GM10248 (cell line): ENCODE measurements at regions not wholly inside any gene's neighbourhood (a gene's known extent, or its start where the extent isn't known, plus 50 kb on each side); places are given as distances from the start of the nearest gene placed in this dataset.
"Not testable (repeated sequence)": the region's sequence is repeated elsewhere in the genome, so short reads cannot be mapped to it uniquely, and the experiment has no call there.

Experiments used
- CTCF ChIA-PET: fragments of 300-600 bp; sonication (Branson Sonifier 250); formaldehyde crosslinking; extraction: SDS; loops from one replicate; lab custom pipeline; 2021; ENCODE audit warnings: antibody characterized with exemption; lab: Yijun Ruan, JAX
- POLR2A ChIA-PET: fragments of 350-650 bp; sonication (Branson Sonifier 250); formaldehyde crosslinking; extraction: SDS; loops from one replicate; lab custom pipeline; 2020; ENCODE audit warnings: antibody characterized with exemption; lab: Yijun Ruan, JAX
- DNase-seq: peaks from one replicate; pipeline ENCODE4 v3.0.0; 2012; ENCODE audit errors: extremely low spot score
- TF ChIP-seq, protein P1 (sequence below): IDR thresholded peaks from 2 replicates; pipeline ENCODE4 v1.5.1; 2012; ENCODE audit warnings: mild to moderate bottlenecking, low read depth; ENCODE audit errors: extremely low read depth, missing control alignments, control extremely low read depth

GRCh38 chr6:135616655-135617054 is 119.1 kb upstream of the AHI1 start:
- CTCF ChIA-PET: interaction anchor here (1.3 kb wide), 1 partner anchor 13 kb away, joined by 4 read pairs; no protein-coding TSS in a partner anchor
- TF ChIP-seq, protein P1, sequence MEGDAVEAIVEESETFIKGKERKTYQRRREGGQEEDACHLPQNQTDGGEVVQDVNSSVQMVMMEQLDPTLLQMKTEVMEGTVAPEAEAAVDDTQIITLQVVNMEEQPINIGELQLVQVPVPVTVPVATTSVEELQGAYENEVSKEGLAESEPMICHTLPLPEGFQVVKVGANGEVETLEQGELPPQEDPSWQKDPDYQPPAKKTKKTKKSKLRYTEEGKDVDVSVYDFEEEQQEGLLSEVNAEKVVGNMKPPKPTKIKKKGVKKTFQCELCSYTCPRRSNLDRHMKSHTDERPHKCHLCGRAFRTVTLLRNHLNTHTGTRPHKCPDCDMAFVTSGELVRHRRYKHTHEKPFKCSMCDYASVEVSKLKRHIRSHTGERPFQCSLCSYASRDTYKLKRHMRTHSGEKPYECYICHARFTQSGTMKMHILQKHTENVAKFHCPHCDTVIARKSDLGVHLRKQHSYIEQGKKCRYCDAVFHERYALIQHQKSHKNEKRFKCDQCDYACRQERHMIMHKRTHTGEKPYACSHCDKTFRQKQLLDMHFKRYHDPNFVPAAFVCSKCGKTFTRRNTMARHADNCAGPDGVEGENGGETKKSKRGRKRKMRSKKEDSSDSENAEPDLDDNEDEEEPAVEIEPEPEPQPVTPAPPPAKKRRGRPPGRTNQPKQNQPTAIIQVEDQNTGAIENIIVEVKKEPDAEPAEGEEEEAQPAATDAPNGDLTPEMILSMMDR: no peak
- POLR2A ChIA-PET: no interaction called here
- no peak for DNase-seq

DNA sequence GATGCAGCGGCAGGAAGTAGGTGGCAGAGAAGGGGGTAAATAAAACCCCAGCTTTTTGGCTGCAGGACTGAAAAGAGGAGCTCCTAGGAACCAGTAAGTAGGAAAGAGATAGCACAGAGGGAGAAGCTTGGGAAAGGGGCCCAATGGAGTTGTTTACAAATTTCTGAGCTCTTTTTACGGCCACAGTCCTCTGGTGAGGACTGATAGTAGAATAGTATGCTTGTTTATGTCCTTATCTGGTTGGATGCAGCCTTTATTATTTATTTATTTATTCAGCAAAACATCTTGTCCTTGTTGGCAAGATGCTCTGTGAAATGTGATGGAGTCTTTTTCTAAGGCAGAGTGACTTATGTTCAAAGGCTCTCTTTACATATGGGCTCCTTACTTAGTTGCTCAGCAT is 119.7 kb upstream of the AHI1 start:
- CTCF ChIA-PET: interaction anchor here (1.2 to 1.3 kb wide), 2 partner anchors 13 to 17 kb away, joined by 3 to 4 read pairs; no protein-coding TSS in a partner anchor
- POLR2A ChIA-PET: no interaction called here
- DNase-seq: no peak
- TF ChIP-seq, protein P1: no peak

DNA sequence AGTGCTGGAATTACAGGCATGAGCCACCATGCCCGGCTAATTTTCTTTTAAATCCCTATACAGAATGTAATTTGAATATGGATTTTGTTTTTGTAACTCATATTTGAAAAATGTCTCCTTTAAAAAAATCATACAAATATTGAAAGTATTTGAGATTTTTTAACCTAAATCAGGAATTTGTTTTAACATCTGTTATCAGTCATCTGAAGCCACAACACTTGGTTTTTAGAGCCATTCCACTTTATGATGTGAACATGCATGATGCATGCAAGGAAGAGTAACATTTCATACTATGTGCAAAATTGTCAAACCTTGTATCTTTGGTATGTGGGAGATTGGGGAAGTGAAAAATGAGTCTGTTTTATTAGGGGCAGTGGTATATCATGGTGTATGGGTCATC is 124.5 kb upstream of the AHI1 start:
- TF ChIP-seq, protein P1: no peak
- ChIA-PET CTCF (interaction anchor here (2.7 kb wide), 1 partner anchor 86 kb away, joined by 11 read pairs; no protein-coding TSS in a partner anchor), POLR2A (no interaction called here)
- DNase-seq: no peak

GRCh38 chr6:135623979-135624378 is 126.4 kb upstream of the AHI1 start:
- TF ChIP-seq, protein P1: no peak
- ChIA-PET POLR2A (no interaction called here), CTCF (interaction anchor here (1.1 to 2.7 kb wide), 4 partner anchors 12 to 88 kb away, joined by 3 to 11 read pairs (median 3); no protein-coding TSS in a partner anchor)
- DNase-seq: no peak

- POLR2A ChIA-PET: no interaction called here
- CTCF ChIA-PET: interaction anchor here (1.1 to 2.7 kb wide), 5 partner anchors 11 to 89 kb away, joined by 3 to 11 read pairs (median 3); no protein-coding TSS in a partner anchor
- DNase-seq: no peak
- TF ChIP-seq, protein P1: no peak
Measured at GRCh38 chr6:135624402-135625295, 127.1 kb upstream of the AHI1 start.

- DNase-seq, POLR2A ChIA-PET: not testable (repeated sequence)
- CTCF ChIA-PET: interaction anchor here (1.5 kb wide), 1 partner anchor 9 kb away, joined by 3 read pairs; no protein-coding TSS in a partner anchor
Measured at GRCh38 chr6:135626001-135626400, 128.5 kb upstream of the AHI1 start.
